NT2/D1 (cell line): ENCODE measurements at regions not wholly inside any gene's neighbourhood (a gene's known extent, or its start where the extent isn't known, plus 50 kb on each side); places are given as distances from the start of the nearest gene placed in this dataset.

Experiments
- DNase-seq: peaks from one replicate; pipeline ENCODE4 v3.0.0-alpha.2; 2011; ENCODE audit warnings: low read depth, low spot score
- H3K27me3 ChIP-seq: 2 replicates; pipeline ENCODE4 v1.6.0; 2011; ENCODE audit warnings: mild to moderate bottlenecking; ENCODE audit not compliant: insufficient read length, insufficient read depth
- H3K36me3 ChIP-seq: 2 replicates; pipeline ENCODE4 v1.6.1; 2011; ENCODE audit warnings: mild to moderate bottlenecking, low read length, mixed read lengths; ENCODE audit not compliant: insufficient read depth, insufficient read length
- H3K4me1 ChIP-seq: 2 replicates; pipeline ENCODE4 v1.5.1; 2011; ENCODE audit not compliant: insufficient read depth, insufficient read length
- H3K4me3 ChIP-seq: 2 replicates; pipeline ENCODE4 v1.5.1; 2011; ENCODE audit warnings: low read depth; ENCODE audit not compliant: insufficient read length
- H3K9ac ChIP-seq: 2 replicates; pipeline ENCODE4 v1.6.0; 2011; ENCODE audit warnings: low read depth; ENCODE audit not compliant: insufficient read length
- H3K9me3 ChIP-seq: 2 replicates; pipeline ENCODE4 v1.5.1; 2011; ENCODE audit warnings: mild to moderate bottlenecking, low read length; ENCODE audit not compliant: insufficient read depth
- SUZ12 ChIP-seq: IDR thresholded peaks from 2 replicates; pipeline ENCODE4 v1.6.1; 2011; ENCODE audit not compliant: insufficient read length, insufficient read depth; ENCODE audit errors: extremely low read depth
- YY1 ChIP-seq: IDR thresholded peaks from 2 replicates; pipeline ENCODE4 v1.6.1; 2011; ENCODE audit not compliant: insufficient read length, insufficient read depth
- ZNF274 ChIP-seq: IDR thresholded peaks from 2 replicates; pipeline ENCODE4 v1.6.1; 2011; ENCODE audit warnings: mild to moderate bottlenecking, low read depth, low read length

DNA sequence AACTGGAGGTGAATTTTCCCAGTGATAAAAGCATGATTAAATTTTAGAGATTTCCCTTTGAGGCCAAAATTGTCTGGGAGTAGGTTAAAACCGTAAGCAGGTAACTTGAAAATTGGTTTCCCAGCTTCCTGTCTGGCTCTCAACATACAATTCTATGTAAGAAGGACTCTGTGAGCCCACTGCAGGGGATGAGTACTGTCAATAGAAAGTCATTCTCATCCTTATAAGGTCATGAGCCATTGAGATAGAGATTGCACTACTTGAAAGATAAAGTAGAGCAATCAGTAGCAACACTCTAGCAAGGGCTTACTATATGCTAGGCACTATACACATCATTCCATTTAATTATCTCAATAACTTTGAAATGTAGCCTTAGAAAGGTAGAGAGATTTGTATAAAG is 225.6 kb upstream of the HMGA2 start:
- H3K9me3 ChIP-seq, result no peaks in the 10 kb centered on the region
- H3K36me3 ChIP-seq, result no peaks in the 10 kb centered on the region
- TF ChIP-seq SUZ12 (no peak), YY1 (no peak), ZNF274 (no peak)
- H3K4me3 ChIP-seq, result no peak overlapping the region
- H3K9ac ChIP-seq, result no peak overlapping the region
- H3K4me1 ChIP-seq, result no peaks in the 10 kb centered on the region
- H3K27me3 ChIP-seq, result no peaks in the 10 kb centered on the region
- DNase-seq, result no peak

DNA sequence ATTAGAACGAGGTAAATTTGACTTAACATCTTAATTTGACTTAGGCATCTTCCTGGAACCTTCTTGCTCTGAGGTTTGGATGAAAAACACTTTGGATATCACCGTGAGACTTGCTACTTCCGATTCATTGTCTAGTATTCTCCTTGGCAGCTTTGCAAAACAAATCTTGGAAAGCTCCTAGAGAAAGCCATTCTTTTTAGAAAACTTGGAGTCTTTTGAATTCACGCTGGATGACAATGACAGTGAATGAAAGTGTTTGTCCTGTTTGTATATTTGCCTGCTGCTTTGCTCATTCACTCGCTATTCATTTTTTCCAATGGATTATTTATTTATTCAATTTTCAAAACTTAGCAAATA is 222.1 kb upstream of the HMGA2 start:
- H3K27me3 ChIP-seq, result no peaks in the 10 kb centered on the region
- TF ChIP-seq ZNF274 (no peak), YY1 (no peak), SUZ12 (no peak)
- H3K4me3 ChIP-seq, result no peak overlapping the region
- DNase-seq, result no peak
- H3K4me1 ChIP-seq, result no peaks in the 10 kb centered on the region
- no peaks in the 10 kb centered on the region for H3K36me3 ChIP-seq
- no peaks in the 10 kb centered on the region for H3K9me3 ChIP-seq
- no peak overlapping the region for H3K9ac ChIP-seq

GRCh38 chr12:65602610-65603295 is 221.5 kb upstream of the HMGA2 start:
- H3K4me1 ChIP-seq, result no peaks in the 10 kb centered on the region
- no peak for TF ChIP-seq YY1
- H3K9me3 ChIP-seq, result no peaks in the 10 kb centered on the region
- H3K9ac ChIP-seq, result no peak overlapping the region
- DNase-seq, result peak; percentile 65
- no peaks in the 10 kb centered on the region for H3K27me3 ChIP-seq
- no peaks in the 10 kb centered on the region for H3K36me3 ChIP-seq
- no peak overlapping the region for H3K4me3 ChIP-seq

- TF ChIP-seq ZNF274 (no peak), YY1 (no peak), SUZ12 (no peak)
- Histone ChIP-seq H3K9me3 (no peaks in the 10 kb centered on the region), H3K36me3 (no peaks in the 10 kb centered on the region), H3K4me3 (no peak overlapping the region), H3K27me3 (no peaks in the 10 kb centered on the region), H3K4me1 (no peaks in the 10 kb centered on the region), H3K9ac (no peak overlapping the region)
- DNase-seq, result no peak
These were observed 220.6 kb upstream of the HMGA2 start for GRCh38 chr12:65603438-65604351.

- Histone ChIP-seq H3K4me1 (no peaks in the 10 kb centered on the region), H3K4me3 (no peak overlapping the region), H3K27me3 (no peaks in the 10 kb centered on the region), H3K9ac (no peak overlapping the region), H3K9me3 (no peaks in the 10 kb centered on the region), H3K36me3 (no peaks in the 10 kb centered on the region)
- TF ChIP-seq ZNF274 (no peak), SUZ12 (no peak), YY1 (no peak)
- DNase-seq, result no peak
These were observed 219.3 kb upstream of the HMGA2 start for GRCh38 chr12:65605019-65605418.

- no peaks in the 10 kb centered on the region for H3K36me3 ChIP-seq
- no peak for TF ChIP-seq ZNF274
- TF ChIP-seq YY1, result no peak
- no peak for TF ChIP-seq SUZ12
- no peak for DNase-seq
- H3K9ac ChIP-seq, result no peak overlapping the region
- no peaks in the 10 kb centered on the region for H3K9me3 ChIP-seq
- no peaks in the 10 kb centered on the region for H3K4me1 ChIP-seq
- H3K4me3 ChIP-seq, result no peak overlapping the region
- H3K27me3 ChIP-seq, result no peaks in the 10 kb centered on the region
These were observed 218.1 kb upstream of the HMGA2 start for GRCh38 chr12:65606008-65606766.

DNA sequence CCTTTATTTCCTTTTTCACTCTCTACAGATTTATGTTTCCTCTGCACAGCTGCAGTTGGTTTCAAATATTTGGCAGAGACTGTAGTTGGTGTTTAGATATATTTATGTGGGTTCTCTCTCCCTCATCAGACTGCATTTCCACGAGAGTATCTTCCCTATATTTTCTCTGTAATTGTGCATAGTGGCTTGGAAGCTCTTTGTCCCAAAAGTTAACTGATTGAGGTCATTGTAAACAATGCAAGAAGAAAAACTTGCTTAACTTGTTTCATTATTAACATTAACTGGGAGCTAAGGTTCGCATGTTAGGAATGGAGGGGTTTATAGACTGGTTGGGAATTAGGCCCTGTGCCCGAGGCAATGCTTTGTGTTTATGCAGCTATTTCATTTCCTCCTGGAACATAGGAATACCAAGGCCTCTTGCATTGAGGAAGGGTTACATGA is 216.9 kb upstream of the HMGA2 start:
- H3K4me3 ChIP-seq, result no peak overlapping the region
- DNase-seq, result no peak
- no peaks in the 10 kb centered on the region for H3K27me3 ChIP-seq
- no peaks in the 10 kb centered on the region for H3K4me1 ChIP-seq
- TF ChIP-seq YY1 (no peak), SUZ12 (no peak), ZNF274 (no peak)
- no peaks in the 10 kb centered on the region for H3K9me3 ChIP-seq
- no peak overlapping the region for H3K9ac ChIP-seq
- no peaks in the 10 kb centered on the region for H3K36me3 ChIP-seq
